ENCODE measurements at regions not wholly inside any gene's neighbourhood (a gene's known extent, or its start where the extent isn't known, plus 50 kb on each side); places are given as distances from the start of the nearest gene placed in this dataset.
A peak's percentile ranks its signal among the peaks of the same experiment; 100 is the strongest.

- peaks cover 0 to 33% (median 0%) of the 10 kb centered on the region in 12 donors for H3K4me1 ChIP-seq
- H3K9me3 ChIP-seq, result peaks cover 0 to 18% (median 0%) of the 10 kb centered on the region in 12 donors
- no peak overlapping the region for H3K4me3 ChIP-seq
- H3K27me3 ChIP-seq, result no peaks in the 10 kb centered on the region
- TF ChIP-seq POLR2A (IDR thresholded peaks at IDR 0.05) (no peak), CTCF (IDR thresholded peaks at IDR 0.05) (no peak)
- peak overlapping the region in 6 of 12 donors; percentile 8 to 65 (median 46) for H3K27ac ChIP-seq
- H3K36me3 ChIP-seq, result no peaks in the 10 kb centered on the region
- ATAC-seq (peak in 1 of 4 donors; percentile 50), DNase-seq (no peak)
- intact Hi-C loops (cut with DNase I), result loop anchor here in 1 of 10 donors (10.0 kb wide), 1 partner anchor 269 kb away; no protein-coding TSS in a partner anchor
- 56 to 74% (median 63%) methylated on average over 1 of the region's 1 CpG for WGBS, 4 donors
These were observed 104.4 kb upstream of the DIO2 start for GRCh38 chr14:80315681-80316080.

GRCh38 chr14:80313806-80314205 is 102.5 kb upstream of the DIO2 start:
- Histone ChIP-seq H3K27me3 (no peaks in the 10 kb centered on the region), H3K4me3 (no peak overlapping the region), H3K4me1 (peaks cover 0 to 33% (median 0%) of the 10 kb centered on the region in 12 donors), H3K36me3 (no peaks in the 10 kb centered on the region), H3K27ac (peak overlapping the region in 1 of 12 donors; percentile 18), H3K9me3 (peaks cover 0 to 2% (median 0%) of the 10 kb centered on the region in 12 donors)
- TF ChIP-seq POLR2A (IDR thresholded peaks at IDR 0.05) (no peak), CTCF (IDR thresholded peaks at IDR 0.05) (no peak)
- ATAC-seq (no peak), DNase-seq (no peak)
- intact Hi-C loops (cut with DNase I), result loop anchor here in 1 of 10 donors (10.0 kb wide), 1 partner anchor 271 kb away; no protein-coding TSS in a partner anchor

DNA sequence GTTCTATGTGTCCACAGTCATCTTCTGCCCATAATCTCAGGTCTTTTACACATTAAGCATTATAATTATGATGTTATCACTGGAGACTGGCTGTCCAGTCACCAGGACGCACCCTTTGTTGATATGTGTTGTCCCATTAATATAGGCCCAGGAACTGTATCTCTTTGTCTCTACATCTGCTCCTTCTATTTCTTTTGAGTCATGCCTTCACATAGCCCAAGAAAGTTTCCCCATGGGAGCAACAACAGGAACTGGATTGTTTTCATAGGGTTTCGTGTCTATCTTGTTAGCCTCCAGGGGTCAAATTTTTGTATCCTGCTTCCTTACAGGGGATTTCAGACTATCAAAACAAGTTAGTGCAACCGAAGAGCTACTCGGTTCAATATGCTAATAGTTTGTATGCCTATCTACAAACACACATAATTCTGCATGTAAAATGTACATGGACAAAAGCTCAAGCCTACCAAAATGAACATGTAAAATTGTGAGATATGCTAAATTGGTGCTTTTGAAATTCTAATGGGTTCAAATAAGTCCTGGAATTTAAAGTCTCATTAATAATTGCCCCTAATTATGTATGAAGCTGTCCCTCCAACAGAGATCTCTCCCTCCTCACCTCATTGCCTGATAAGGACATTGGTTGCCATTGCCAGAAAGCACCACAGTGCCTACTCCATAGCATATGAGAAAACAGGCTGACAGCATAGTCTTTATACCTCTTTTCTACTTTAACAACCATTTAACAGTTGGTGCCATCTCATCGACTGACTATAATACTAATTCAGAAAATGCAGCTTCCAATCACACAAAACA is 99.8 kb upstream of the DIO2 start:
- Histone ChIP-seq H3K4me3 (no peak overlapping the region), H3K27ac (peak overlapping the region in 8 of 12 donors; percentile 8 to 51 (median 40)), H3K9me3 (no peaks in the 10 kb centered on the region), H3K36me3 (no peaks in the 10 kb centered on the region), H3K27me3 (no peaks in the 10 kb centered on the region), H3K4me1 (peaks cover 0 to 20% (median 0%) of the 10 kb centered on the region in 12 donors)
- peak; percentile 48 to 85 (median 67) for ATAC-seq
- peak in 1 of 5 donors; percentile 22 for DNase-seq
- WGBS, 4 donors, result 43 to 54% (median 47%) methylated on average over 5 of the region's 5 CpGs
- intact Hi-C loops (cut with DNase I), result loop anchor here in 1 of 10 donors (10.0 kb wide), 1 partner anchor 274 kb away; no protein-coding TSS in a partner anchor
- no peak for TF ChIP-seq POLR2A (IDR thresholded peaks at IDR 0.05)
- no peak for TF ChIP-seq CTCF (IDR thresholded peaks at IDR 0.05)

DNA sequence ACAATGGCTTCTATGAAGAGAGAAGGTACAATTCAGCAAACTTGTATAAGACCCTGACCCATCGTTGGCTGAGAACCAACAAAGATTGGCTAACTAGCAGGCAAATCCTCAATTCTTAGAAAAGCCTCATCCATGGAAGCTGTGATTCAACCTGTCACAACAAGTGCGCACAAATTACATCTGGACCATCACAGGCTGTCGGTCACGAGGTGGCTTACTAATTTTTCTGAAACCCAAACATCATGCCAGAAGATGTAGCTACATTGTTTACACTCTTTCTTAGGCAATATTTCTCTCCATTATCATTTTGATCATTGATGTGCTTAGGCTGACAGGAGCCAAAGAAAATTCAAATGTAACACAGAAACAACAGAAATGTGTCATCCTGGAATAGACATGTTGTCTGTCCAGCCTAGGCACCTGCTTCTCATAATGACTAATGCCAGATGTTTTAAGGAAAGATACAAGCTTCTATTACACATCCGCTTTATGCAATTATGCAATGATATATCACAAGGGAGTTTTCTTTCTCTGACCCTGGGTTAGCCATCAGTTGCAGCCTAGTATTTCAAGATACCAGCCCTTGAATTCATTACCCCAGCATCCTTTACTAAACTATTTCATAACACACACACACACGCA is 92.9 kb upstream of the DIO2 start:
- no peaks in the 10 kb centered on the region for H3K27me3 ChIP-seq
- peak; percentile 38 to 90 (median 80) for ATAC-seq
- TF ChIP-seq POLR2A (IDR thresholded peaks at IDR 0.05) (no peak), CTCF (IDR thresholded peaks at IDR 0.05) (no peak)
- H3K27ac ChIP-seq, result peak overlapping the region in 6 of 12 donors; percentile 25 to 66 (median 45)
- no peaks in the 10 kb centered on the region for H3K4me1 ChIP-seq
- H3K4me3 ChIP-seq, result no peak overlapping the region
- no peaks in the 10 kb centered on the region for H3K9me3 ChIP-seq
- peak in 1 of 5 donors; percentile 23 for DNase-seq
- 61 to 80% (median 72%) methylated on average over 6 of the region's 6 CpGs for WGBS, 4 donors
- intact Hi-C loops (cut with DNase I), result no loop called here
- no peaks in the 10 kb centered on the region for H3K36me3 ChIP-seq
